RPMI7951 (cell line): ENCODE measurements at regions not wholly inside any gene's neighbourhood (a gene's known extent, or its start where the extent isn't known, plus 50 kb on each side); places are given as distances from the start of the nearest gene placed in this dataset.
A peak's percentile ranks its signal among the peaks of the same experiment; 100 is the strongest.
"Not testable (repeated sequence)": the region's sequence is repeated elsewhere in the genome, so short reads cannot be mapped to it uniquely, and the experiment has no call there.

Experiments used
- DNase-seq: peaks from one replicate; pipeline ENCODE4 v3.0.0-alpha.2; 2012; ENCODE audit warnings: low read depth

DNA sequence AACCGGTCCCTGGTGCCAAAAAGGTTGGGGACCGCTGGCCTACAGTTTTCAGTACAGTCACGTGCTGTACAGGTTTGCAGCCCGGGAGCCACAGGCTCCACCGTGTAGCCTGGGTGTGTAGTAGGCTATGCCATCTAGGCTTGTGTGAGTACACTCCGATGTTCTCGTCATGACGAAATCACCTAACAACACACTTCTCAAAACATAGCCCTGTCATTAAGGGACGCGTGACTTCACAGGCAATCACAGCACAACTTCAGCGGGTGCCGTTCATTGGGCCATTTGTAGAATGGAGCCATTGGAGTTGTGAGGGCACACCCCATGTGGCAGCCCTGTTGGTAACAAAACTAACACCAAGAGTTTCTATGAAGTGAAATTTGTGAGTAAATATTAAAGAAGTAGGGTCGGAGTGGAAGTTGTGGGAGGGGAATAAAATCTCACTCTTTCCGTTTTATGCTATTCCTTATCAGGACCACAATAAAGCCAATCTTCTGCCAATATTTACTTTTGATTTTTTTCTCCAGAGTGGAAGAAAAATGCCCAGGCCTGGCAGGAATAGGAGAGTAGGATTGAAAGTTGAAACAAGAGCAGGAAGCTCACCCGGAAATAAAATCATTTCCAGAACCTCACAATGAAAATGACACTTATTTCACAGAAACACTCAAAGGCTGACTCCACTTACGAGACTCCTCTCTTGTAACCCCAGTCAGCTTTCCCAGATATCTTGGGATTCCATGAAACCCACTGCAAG lies 63.7 kb upstream of the PTPN1 start:
- no peak for DNase-seq

DNA sequence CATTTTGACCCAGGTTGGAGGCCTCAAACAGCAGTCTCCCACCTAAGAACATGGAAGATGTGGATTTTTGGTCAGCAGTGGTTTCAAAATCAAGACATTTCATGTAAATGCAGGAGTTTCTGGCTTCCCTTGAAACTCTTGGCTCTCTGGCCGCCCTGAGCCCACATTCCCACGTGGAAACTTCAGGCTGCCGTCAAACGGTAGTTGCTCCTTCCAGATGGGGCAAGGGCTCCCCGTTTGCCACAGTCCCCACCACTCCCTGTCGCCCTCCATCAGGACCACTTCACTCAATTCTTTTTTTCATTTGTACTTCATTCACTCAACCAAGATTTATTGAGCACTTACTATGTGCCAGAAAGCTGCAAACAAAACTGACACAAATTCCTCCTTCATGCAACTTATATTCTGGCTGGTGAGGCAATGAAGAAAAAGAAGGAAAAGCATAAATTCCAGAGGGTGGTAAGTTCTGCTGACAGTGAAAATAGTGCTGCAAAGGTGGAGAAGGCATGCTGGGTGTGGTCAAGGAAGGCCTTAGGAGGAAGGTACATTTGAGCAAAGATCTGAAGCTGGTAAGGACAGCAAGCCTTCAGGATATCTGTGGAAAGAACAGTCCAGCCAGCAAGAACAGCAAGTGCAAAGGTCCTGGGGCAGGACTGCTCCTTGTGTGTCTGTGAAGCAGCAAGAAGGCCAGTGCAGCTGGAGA lies 62.9 kb upstream of the PTPN1 start:
- no peak for DNase-seq

- no peak for DNase-seq
Measured at GRCh38 chr20:50447817-50448216, 62.4 kb upstream of the PTPN1 start.

GRCh38 chr20:50448625-50449403 lies 61.4 kb upstream of the PTPN1 start:
- DNase-seq: peak; percentile 68

DNA sequence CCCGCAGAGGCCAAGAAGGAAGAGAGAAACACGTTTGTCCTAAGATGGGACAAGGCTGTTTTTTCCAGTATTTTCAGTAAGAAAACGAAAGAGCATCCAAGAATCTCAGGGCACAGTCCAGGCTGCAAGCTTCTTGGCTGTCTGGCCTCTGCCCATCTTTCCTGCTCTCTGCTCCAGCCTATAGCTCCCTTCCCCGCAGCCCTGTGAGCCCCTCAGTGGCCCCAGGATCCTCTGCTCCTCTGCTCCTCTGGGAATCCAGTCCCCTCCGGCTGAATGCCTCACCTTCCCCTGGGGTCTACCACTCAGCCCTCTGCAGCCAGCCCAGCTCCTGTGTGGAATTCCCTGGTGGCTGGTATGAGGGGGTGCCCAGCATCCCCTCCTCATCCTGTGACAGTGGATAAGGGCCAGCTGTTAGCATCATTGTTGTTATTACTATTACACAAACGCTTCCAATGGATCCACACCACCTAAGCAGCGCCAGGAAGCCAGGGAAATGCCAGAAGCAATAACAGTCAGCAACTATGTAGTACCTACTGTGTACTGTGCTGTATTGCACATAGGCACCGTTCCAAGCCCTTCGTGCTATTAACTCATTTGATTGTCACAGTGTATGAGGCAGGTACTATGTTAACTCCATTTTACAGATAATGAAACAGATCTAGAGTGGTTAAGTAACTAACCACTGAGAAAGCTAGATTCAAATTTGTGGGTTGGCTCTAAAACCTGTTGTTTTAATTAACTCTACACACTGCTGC lies 60.3 kb upstream of the PTPN1 start:
- no peak for DNase-seq

DNA sequence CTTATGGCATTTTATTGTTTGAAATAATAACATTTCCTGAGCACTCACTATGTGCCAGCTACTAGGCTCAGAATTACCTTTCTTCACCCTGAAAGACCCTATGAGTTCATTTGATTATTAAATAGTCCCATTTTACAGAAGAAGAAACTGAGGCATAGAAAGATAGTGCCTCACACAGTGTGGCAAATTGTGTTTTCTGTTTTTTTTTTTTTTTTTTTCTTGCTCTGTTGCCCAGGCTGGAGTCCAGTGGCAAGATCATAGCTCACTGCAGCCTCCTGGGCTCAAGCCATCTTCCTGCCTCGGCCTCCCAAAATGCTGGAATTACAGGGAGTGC lies 59.7 kb upstream of the PTPN1 start:
- DNase-seq: no peak

DNA sequence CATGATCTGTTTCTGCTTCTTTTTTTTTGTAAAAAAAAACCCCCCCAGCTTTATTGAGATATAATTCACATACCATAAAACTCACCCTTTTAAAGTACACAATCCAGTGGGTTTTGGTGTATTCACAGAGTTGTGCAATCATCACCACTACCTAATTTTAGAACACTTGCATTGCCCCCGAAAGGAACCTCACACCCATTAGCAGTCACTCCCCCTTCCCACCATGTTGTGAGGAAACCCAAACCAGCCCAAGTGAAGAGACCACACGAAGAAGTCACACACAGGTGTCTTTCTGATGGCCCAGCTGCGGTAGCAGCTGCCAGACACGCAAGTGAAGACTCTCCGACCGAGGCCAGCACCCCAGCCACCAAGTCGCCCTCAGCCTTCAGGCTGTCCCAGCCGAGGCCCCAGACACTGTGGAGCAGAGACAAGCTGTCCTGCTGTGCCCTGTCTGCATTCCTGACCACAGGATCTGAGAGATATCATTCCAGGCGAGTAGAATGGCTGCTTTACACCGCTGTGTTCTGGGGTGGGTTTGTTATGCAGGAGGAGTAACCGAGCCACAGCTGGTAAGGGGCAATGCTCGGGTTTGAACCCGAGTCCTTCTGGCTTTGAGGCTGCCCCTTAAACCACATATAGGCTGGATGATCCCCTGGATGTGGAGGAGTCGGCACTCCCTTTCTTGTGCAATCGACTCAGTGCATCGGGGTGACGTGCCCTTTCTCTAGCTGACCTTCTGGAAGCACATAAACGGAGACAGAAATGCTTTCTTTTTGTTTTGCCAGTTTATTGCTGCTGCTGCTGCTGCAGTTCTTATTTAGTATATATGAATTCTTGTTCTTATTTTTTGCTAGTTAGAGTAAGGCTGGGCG lies 59.1 kb upstream of the PTPN1 start:
- peak; percentile 94 for DNase-seq

GRCh38 chr20:50451792-50452425 lies 58.3 kb upstream of the PTPN1 start:
- not testable (repeated sequence) for DNase-seq

- peak; percentile 44 for DNase-seq
Measured at GRCh38 chr20:50453533-50454244, 56.5 kb upstream of the PTPN1 start.

GRCh38 chr20:50455245-50455644 lies 54.9 kb upstream of the PTPN1 start:
- DNase-seq: not testable (repeated sequence)

- DNase-seq: no peak
Measured at GRCh38 chr20:50455656-50456451, 54.3 kb upstream of the PTPN1 start.

DNA sequence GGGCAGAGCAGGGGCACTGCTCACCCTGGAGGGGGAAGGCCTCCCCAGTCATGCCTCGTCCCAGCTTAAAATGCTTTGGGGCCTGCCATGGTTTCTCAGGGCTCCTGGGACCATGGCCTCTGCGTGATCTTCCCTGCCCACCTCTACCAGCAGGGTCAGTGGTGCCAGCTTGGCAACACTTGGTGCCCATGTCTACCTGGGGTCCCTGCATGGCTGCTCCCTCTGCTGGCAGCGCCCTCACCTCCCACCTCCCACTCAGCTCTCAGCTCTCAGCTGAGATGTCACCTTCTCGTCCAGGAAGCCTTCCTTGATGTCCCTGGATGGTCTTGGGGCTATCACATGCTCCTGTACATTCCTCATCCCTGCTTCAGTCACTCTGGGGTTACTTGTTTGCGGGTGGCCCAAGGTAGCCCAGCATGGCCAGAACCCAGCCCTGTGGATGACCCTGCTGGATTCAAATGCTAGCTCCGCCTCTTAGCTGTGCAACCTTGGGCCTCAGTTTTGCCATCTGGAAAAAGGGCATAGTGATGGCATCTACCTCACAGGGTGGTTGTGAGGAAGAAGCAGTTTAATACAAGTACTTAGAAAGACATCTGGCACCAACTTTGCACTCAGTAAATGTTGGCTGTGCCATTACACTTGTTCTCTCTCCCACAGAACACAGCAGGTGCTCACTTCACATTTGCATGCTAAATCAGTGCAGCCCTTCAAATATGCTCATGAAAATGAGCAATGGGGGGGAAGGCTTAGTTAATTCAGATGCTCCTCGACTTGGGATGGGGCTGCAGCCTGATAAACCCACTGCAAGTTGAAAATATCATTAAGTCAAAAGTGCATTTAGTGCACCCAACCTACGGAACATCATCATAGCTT lies 53.5 kb upstream of the PTPN1 start:
- no peak for DNase-seq

GRCh38 chr20:50459124-50459918 lies 50.9 kb upstream of the PTPN1 start:
- DNase-seq: no peak

- DNase-seq: no peak
Measured at GRCh38 chr20:50460115-50460607, 50.0 kb upstream of the PTPN1 start.
